Skeletal muscle cell (primary cell): ENCODE measurements at regions not wholly inside any gene's neighbourhood (a gene's known extent, or its start where the extent isn't known, plus 50 kb on each side); places are given as distances from the start of the nearest gene placed in this dataset.
A peak's percentile ranks its signal among the peaks of the same experiment; 100 is the strongest.

ENCODE experiments used
- DNase-seq: peaks from one replicate; pipeline ENCODE4 v3.0.0-alpha.2; 2010; ENCODE audit warnings: low read depth
- H3K4me3 ChIP-seq: 2 replicates; pipeline ENCODE4 v1.5.1; 2011; ENCODE audit warnings: low read depth, mild to moderate bottlenecking, control low read depth, low read length, moderate library complexity

DNA sequence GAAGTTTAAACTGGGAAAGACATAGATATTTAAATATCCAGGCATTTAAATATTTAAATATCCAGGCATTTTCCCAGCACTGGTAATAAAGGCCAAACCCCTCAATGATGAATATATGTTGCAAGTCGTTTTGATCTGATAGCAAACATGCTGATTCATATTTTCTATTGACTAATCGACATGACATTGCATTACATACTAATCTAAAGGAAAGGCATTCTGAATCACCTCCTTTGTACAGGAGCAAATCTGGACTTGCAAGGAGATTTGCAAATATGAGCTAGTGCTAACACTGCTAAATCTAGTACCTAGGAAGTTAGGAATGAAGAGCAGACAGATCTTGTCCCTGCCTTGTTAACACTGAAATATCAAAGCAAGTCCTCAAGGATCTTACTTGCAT lies 207.3 kb downstream of the SLC7A11 start:
- peak; percentile 70 for DNase-seq

DNA sequence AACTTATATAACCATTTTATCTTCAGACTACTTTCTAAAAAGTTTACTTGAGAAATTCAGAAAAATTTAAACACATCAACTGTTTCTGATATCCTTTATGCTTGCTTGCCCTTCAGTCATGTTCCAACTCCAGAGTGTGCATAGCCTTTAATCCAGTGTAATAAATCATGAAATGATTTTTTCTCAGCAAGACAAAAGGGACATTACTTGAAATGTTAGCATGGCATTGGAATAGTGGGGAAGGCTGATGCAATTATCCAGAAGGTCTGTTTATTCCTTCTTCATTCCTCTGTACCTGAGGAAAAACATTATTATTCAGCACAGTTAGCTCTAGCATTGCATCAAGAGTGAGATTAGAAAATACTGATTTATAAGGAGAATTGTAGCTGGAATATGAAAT lies 209.9 kb downstream of the SLC7A11 start:
- DNase-seq: no peak
- H3K4me3 ChIP-seq: no peak overlapping the region

More for the DNA sequence above, 207.3 kb downstream of the SLC7A11 start:
- H3K4me3 ChIP-seq: no peak overlapping the region

DNA sequence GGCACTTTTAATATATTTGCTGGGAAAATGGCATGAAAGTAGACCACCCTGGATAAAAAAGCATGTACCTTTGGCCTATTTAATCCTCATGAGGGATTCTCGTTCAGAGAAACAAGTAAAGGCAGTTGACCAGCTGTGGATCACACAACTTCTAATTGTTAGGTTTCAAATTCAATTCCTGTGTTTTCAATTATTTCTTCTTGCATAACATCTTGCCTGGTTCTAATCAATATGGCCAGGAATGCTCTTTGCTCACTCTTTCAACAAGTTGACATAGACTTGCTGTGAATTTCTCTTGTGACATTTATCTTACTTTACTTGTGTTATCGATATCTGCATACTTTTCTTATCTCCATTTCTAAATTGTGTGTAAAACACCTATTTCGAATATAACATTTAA lies 211.8 kb downstream of the SLC7A11 start:
- no peak for DNase-seq
- H3K4me3 ChIP-seq: no peak overlapping the region

DNA sequence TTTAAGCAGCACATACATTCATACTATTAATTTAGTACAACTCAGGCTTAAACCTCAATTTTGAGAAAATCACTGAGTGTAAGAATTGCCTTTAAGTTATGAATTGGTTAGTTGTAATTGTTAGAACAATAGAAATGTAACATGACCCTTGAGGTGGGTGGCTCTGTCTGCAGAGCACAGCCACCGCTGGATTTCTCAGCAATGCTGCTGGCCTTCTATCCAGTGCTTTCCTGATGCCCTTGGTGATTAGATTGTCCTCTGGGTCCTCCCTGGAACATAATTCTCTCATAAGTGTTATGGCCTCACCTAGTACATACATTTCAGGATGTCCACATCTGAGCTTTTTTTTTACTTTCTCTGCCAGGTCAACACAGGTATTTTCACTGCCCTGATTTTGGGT lies 213.2 kb downstream of the SLC7A11 start:
- DNase-seq: no peak
- no peak overlapping the region for H3K4me3 ChIP-seq

DNA sequence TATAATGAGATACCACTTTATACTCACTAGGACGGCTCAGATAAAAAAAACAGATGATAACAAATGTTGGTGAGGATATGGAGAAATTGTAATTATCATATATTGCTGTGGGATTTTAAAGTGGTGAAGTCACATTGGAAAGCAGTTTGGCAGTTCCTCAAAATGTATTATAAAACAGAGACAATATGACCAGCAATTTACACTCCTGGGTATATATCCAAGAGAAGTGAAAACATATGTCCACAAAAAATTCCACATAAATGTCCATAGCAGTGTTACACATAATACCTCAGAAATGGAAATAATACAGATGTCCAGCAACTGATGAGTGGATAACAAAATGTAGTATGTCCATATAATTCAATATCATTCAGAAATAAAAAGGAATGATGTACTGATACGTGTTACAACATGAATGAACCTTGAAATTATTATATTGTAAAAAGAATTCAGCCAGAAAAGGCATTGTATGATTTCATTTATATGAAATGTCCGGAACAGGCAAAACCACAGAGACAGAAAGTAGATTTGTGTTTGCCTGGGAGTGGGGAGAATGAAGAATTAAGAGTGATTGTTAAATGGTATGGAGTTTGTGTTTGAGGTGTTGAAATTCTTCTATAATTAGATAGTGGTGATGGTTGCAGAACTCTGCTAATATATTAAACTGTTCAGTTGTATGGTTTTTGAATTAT lies 220.9 kb downstream of the SLC7A11 start:
- no peak overlapping the region for H3K4me3 ChIP-seq
- DNase-seq: no peak

DNA sequence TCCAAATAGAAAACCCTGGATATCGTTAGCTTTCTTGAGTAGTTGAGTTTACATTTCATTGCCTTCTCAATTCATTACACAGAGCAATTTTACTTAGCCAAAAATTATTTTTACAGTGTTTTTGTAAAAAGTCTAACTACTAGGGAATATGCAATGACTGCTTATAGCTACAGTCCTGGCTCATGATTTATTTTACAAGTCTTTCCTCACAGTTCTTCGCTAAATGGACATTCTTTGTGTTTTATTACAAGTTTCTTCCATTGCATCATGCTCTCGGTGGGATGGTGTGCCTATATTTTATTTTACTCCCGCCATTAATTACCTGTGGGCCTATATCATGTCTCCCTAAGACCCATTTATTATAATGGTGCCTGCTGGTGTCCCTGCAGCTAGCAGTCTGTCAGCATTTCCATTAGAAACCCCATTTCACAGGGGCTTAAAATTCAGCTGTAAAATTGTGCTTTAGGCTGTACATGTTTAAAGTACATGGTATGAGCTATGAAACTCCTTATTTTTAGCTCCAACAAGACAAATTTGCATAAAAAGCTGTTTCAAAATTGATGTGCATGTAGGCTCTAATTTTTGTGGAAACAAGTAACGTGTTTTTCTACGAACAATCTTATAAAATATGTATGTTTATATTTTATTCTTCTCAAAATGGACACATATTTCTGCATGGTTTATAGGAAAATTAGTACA lies 227.4 kb downstream of the SLC7A11 start:
- no peak for DNase-seq
- H3K4me3 ChIP-seq: no peak overlapping the region

DNA sequence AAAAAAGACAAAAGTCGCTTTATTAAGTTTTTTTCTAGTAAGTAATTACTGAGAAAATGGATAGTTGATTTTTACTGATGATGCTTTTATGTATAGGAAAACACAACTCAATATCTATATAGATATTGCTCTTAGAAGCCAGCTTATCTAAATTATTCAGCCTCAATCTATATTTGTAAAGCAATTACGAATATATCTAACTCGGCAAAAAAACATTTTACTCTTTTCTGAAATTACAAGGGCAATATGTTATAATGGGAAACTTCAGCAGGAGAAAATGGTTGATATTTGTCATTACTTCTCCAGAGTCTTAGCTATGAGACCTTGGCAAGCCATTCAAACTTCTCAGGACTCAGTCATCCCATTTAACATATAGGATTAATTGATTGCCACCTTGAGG lies 228.5 kb downstream of the SLC7A11 start:
- no peak overlapping the region for H3K4me3 ChIP-seq
- no peak for DNase-seq

DNA sequence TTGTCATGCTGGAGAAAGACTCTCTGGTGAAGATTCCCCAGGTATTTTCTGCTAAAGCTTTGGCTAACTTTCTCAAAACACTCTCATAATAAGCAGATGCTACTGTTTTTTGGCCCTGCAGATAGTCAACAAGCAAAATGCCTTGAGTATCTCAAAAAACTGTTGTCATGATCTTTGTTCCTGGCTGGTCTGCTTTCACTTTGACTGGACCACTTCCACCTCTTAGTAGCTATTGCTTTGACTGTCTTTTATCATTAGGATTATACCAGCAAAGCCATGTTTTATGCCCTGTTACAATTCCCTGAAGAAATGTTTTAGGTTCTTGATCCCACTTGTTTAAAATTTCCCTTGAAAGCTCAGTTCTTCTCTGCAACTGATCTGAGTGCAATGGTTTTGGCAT lies 231.5 kb downstream of the SLC7A11 start:
- no peak overlapping the region for H3K4me3 ChIP-seq
- DNase-seq: no peak

DNA sequence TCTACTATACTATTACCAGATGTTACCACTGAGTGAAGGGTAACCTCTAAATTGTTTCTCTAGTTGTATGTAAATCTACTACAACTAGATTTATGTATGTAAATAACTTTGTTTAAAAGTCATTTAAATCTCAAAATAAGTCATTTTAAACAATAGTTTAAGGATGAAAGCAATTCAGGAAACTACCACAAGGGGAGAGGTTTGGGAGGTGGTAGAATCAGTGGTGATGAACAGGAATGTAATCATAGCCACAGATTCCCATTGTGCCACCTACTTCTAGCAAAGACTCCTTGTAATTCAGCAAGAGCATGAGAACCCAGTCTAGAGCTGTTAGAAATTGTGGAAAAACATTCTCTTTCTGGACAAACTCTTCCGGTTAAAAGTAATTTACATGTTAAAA lies 234.6 kb downstream of the SLC7A11 start:
- DNase-seq: no peak

DNA sequence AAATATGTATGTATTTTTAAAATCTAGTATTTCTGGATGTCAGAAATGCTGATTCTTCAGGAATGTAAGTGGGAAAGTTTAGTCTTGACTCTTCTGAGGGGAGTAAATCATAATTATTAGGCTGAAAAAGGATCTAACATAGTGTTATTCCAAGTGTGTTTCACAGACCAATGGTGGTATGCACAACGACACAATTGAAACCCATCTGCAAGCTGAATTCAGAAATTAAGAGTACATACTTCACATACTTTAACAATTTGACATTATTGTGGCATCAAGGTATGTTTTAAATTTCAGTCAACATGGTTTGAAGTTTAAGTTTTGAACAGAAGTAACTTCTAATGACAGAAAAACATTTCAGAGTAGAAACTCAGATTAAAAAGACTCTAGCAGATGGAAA lies 236.7 kb downstream of the SLC7A11 start:
- H3K4me3 ChIP-seq: no peak overlapping the region
- no peak for DNase-seq

More for the DNA sequence above, 234.6 kb downstream of the SLC7A11 start:
- H3K4me3 ChIP-seq: no peak overlapping the region

DNA sequence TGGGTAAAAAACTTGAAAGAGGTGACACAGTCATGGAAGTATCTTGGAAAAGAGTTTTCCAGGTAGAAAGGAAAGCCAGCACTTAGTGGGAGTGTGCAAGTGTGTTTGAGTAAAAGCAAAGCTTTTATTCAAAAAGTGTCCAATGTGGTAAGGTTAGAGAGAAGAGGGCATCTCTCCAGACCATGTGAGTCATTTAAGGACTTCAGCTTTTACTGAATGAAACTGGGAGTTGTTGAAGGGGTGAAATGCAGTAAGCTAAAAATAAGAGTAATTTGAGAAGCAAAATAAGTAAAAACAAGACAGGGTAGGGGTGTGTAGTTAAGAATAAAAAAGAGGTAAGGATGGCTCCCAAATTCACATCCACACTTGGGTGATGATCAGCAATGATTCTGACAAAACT lies 238.9 kb downstream of the SLC7A11 start:
- no peak overlapping the region for H3K4me3 ChIP-seq
- no peak for DNase-seq

DNA sequence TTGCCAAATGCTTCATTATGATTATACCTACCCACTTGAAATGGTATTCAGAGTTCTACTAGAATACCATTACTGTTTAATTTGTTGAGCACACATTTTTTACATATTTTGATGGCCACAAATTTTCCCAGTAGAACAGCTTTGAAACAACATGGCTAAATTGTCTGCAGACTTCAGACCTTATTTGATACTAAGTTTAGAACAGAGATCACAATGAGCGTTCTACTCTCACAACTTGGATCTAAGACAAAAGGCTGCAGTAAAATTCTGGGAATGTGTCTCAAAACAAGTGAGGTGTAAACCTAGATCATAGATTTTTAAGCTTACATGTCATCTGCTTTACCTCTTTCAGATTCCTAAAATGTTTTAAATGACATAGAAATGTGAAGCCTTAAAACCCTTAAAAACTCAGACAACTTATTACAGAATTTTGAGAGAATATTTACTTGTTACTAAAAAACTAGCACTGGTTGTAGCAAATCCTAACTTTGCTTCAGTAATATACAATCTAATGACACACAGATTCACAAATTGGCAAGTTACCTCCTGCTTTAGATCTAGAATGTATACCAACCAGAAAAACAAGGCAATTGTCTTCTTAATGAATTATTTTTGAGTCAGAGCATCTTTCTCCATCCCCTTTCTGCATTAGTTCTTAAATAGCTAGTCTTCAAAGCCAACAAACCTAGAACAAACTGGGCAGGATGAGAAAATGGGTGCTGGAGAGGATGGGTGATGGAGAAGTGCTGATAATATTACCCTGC lies 243.3 kb downstream of the SLC7A11 start:
- peak; percentile 15 for DNase-seq
- H3K4me3 ChIP-seq: no peak overlapping the region

DNA sequence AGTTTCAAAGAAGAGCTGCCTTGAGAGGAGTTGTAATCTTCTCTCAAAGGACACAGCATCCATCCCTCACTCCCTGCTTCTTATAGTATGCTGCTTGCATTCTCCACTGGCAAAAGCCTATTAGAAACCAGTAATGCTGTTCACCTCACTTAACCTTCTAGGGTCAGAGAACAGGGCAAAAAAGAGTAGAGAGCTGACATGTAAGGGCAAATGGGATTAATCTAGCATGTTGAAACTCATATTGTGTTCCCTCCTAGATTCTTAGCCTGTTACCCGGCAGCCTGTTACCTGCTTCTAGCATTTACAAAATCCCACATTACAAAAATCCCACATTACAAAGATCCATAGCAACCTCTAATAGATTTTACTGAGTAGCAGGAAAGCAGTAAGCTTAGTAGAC lies 244.7 kb downstream of the SLC7A11 start:
- no peak for DNase-seq
- no peak overlapping the region for H3K4me3 ChIP-seq

DNA sequence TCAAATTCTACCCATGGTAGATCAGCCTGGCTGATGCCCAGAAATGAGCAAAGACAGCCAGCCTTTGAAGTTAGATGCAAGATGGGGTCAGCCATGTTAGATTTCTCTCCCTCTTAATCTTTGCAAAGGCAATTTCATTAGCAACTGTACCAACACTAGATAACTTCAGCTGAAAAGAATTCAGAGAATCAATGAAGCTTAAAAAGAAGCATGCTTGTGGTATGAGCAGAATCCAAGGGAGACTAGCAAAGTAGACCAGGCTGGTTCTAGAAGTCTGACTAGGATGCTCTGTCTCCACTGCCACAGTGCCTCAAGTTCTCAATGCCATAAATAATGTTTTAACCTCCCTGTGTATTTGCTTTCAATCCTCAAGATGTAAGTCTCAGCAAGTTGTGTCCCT lies 247.3 kb downstream of the SLC7A11 start:
- no peak overlapping the region for H3K4me3 ChIP-seq
- no peak for DNase-seq

DNA sequence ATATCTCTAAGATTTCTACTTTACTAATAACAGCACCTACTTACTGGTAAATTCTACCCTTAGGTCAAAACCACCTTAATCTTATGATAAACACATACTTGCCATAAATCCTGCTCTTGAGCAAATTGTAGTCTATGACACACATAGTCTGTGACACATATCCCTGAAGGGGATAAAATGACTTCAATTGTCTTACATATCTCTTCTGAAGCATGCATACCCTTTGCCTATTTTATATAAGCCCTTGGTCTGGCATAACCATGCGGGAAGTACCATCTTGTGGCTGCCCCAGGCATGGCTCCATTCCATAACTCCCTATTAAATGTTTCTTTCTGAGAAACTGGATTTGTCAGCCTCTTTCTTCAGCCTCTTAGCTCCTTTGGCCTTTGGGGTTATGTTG lies 248.9 kb downstream of the SLC7A11 start:
- H3K4me3 ChIP-seq: no peak overlapping the region
- no peak for DNase-seq

DNA sequence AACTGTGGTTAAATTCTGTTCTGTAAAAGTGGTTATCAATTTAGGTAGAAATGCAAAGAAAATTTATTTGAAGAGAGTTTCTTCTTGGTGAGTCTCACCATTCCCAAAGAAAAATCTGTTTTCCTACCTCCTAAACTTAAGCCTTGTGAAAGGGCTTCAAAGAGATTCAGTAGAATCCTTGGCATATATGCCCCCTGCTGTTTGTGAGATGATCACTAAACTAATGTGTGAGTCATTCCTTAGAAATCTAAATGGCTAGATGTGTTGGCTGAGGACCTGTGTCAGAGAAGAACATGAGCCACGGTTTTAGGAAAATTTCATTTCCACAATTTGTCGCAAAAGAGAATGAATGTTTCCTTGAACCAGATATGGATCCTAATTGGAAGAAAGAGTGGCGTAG lies 260.9 kb downstream of the SLC7A11 start:
- peak; percentile 19 for DNase-seq
- no peak overlapping the region for H3K4me3 ChIP-seq

DNA sequence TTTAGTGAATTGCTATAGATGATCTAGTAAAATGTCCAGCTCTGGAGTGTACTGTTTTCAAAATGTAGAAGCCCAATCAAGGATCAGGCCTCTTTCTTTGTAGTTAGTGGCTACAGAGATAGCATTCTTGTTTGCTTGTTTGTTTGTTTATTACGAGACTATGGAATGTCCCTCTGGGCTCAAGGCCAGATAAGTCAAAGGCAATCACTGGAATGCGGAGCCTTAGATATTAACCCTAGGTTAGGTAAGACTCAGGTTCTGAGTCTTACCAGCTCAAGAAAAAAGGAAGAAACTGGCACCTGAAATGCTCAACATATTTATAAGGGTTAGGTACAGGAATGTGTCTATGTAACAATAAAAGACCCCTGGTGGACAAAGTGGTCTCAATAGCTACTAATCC lies 261.5 kb downstream of the SLC7A11 start:
- no peak for DNase-seq
- no peak overlapping the region for H3K4me3 ChIP-seq

DNA sequence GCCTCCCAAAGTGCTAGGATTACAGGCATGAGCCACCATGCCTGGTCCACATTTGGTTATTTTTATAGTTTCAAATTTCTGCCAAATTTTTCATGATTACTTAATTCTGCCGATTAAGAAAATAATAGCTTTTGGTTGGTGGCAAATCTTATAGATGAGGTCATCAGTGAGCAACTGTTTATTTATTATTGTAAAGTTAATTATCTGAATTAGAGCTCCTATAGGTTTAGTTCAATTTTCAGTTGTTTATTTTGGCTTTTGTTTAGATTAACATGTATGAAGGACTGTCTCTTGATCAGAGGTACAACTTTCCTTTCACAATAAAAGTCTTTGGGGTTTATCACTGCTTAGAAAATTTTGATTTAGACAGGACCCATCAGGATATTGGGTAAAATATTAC lies 262.2 kb downstream of the SLC7A11 start:
- no peak overlapping the region for H3K4me3 ChIP-seq
- no peak for DNase-seq

DNA sequence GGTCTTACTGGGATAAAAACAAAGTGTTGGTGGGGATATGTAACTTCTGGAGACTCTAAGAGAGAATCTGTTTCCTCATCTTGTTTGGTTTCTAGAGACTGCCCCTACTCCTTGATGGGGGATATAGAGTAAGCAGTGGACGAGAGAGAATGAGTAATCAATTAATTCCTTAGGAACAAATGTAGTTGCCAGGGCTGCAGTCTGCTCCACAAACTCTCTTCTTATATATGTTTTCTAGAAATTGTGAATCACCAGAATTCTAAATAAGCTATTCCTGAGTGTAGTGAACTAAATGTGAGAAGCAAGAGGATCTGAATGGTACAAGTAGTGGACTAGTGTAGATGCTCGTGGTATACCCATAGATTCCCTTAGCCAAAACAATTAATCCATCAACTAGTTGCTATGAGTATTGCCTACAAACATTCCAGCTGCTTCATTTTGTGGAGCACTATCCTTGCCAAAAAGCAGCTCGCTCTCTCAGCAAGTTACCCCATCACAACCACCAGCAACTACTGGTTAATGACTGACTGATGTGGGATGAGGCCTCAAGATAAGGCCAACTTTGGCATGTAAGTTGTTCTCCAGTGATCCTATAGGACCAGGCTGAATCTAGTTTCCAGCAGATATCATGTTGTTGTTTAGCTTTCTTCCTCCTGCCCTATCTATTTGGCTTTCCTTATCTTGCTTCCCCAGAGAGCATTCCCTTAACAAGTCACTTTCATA lies 273.0 kb downstream of the SLC7A11 start:
- DNase-seq: no peak

More for the DNA sequence above, 273.0 kb downstream of the SLC7A11 start:
- no peak overlapping the region for H3K4me3 ChIP-seq
